ENCODE measurements at regions not wholly inside any gene's neighbourhood (a gene's known extent, or its start where the extent isn't known, plus 50 kb on each side); places are given as distances from the start of the nearest gene placed in this dataset.

DNA sequence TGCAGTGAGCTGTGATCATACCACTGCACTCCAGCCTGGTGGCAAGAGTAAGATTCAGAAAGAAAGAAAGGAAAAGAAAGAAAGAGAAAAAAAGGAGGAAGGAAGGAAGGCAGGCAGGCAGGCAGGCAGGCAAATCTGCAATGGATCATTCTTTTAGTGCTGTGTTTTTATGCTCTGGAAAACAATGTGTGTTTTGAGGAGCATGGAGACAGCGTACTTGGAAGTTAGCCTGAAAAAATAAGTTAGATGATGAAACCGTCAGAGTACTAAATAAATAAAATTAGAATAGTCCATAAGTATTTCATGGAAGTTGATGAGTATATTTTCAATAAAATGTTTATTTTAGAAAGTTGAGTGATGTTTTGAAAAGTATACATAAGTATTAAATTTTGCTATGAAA, 366.4 kb upstream of the CDH20 start (continued):
- TF ChIP-seq, protein P1, sequence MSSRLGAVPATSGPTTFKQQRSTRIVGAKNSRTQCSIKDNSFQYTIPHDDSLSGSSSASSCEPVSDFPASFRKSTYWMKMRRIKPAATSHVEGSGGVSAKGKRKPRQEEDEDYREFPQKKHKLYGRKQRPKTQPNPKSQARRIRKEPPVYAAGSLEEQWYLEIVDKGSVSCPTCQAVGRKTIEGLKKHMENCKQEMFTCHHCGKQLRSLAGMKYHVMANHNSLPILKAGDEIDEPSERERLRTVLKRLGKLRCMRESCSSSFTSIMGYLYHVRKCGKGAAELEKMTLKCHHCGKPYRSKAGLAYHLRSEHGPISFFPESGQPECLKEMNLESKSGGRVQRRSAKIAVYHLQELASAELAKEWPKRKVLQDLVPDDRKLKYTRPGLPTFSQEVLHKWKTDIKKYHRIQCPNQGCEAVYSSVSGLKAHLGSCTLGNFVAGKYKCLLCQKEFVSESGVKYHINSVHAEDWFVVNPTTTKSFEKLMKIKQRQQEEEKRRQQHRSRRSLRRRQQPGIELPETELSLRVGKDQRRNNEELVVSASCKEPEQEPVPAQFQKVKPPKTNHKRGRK (tag; IDR thresholded peaks at IDR 0.05): no peak
- TF ChIP-seq KDM4B (IDR thresholded peaks at IDR 0.05; ENCODE audit: borderline replicate concordance in 2 of 2, low read depth in 1 of 2): no peak
- TF ChIP-seq TFAM (CRISPR knock-in tag; conservative IDR thresholded peaks at IDR 0.05): no peak
- TF ChIP-seq, protein P2, sequence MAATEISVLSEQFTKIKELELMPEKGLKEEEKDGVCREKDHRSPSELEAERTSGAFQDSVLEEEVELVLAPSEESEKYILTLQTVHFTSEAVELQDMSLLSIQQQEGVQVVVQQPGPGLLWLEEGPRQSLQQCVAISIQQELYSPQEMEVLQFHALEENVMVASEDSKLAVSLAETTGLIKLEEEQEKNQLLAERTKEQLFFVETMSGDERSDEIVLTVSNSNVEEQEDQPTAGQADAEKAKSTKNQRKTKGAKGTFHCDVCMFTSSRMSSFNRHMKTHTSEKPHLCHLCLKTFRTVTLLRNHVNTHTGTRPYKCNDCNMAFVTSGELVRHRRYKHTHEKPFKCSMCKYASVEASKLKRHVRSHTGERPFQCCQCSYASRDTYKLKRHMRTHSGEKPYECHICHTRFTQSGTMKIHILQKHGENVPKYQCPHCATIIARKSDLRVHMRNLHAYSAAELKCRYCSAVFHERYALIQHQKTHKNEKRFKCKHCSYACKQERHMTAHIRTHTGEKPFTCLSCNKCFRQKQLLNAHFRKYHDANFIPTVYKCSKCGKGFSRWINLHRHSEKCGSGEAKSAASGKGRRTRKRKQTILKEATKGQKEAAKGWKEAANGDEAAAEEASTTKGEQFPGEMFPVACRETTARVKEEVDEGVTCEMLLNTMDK (IDR thresholded peaks at IDR 0.05; ENCODE audit: borderline replicate concordance, insufficient read depth, low read depth, low read length, poor library complexity, severe bottlenecking): no peak
- TF ChIP-seq ZKSCAN3 (CRISPR knock-in tag; IDR thresholded peaks at IDR 0.05): no peak

DNA sequence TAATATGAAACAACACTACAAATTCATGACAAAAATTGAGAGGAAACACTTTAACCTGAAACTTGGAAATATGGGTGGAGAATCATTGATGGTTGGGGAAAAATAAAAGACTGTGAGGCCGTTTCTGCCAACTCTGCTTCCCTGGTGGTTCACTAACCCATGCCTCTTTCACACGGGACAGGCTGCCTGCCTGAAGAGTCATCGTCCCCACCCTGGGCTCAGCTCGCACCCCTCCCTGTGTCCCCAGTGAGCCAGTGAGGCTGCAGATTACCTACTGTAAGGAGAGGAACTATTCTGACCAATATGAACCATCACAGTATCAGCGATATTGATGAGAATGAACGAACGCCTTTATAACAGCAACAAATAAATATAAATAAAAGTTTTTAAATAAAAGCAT, 357.8 kb upstream of the CDH20 start:
- CTCF ChIA-PET (ENCODE audit: low intra/inter-chr PET ratio): no interaction called here
- no peak overlapping the region for H3K4me2 ChIP-seq (ENCODE audit: insufficient read depth, low read length)
- H3K9me1 ChIP-seq (ENCODE audit: control insufficient read depth, insufficient read depth, low read length): no peaks in the 10 kb centered on the region
- intact Hi-C loops (cut with micrococcal nuclease): no loop called here
- H3K4me3 ChIP-seq: no peak overlapping the region
- H3K79me2 ChIP-seq (ENCODE audit: control insufficient read depth, insufficient read depth, low read length): no peaks in the 10 kb centered on the region
- no peak for ATAC-seq
- DNase-seq (ENCODE audit: extremely low read depth in 1 of 4, low spot score in 3 of 4): no peak
- no peaks in the 10 kb centered on the region for H3K4me1 ChIP-seq (replicated peaks in 1 of 2; ENCODE audit: control insufficient read depth in 2 of 2, insufficient read depth in 2 of 2, low read length in 2 of 2)
- WGBS (ENCODE audit: insufficient coverage, low coverage, missing lambda C conversion rate): 0% methylated on average over 4 of the region's 7 CpGs
- in situ Hi-C loops (cut with MboI): no loop called here
- no peak for FAIRE-seq
- H2AFZ ChIP-seq (ENCODE audit: low read depth, low read length): no peak overlapping the region
- POLR2A ChIA-PET: no interaction called here
- no peaks in the 10 kb centered on the region for H3K36me3 ChIP-seq (ENCODE audit: control insufficient read depth, insufficient read depth, low read length)
- no peaks in the 10 kb centered on the region for H3K9me3 ChIP-seq (replicated peaks; ENCODE audit: control insufficient read depth, insufficient read depth, low read depth, low read length)
- H3K27ac ChIP-seq (ENCODE audit: extremely low read depth, low read depth, low read length): no peak overlapping the region
- BruUV-seq (replicated peaks): no TSS peak
- H3K27me3 ChIP-seq (ENCODE audit: control insufficient read depth in 2 of 2, insufficient read depth in 2 of 2, low read length in 2 of 2): no peaks in the 10 kb centered on the region
- no peaks in the 10 kb centered on the region for H4K20me1 ChIP-seq (replicated peaks; ENCODE audit: control insufficient read depth, insufficient read depth, low read length)
- no peak overlapping the region for H3K9ac ChIP-seq (ENCODE audit: insufficient read depth in 1 of 2, low read depth in 2 of 2, low read length in 2 of 2)
- TF ChIP-seq ZFPM2 (CRISPR knock-in tag; IDR thresholded peaks at IDR 0.05) (no peak), YY1 (IDR thresholded peaks at IDR 0.05; ENCODE audit: borderline replicate concordance in 1 of 3, control insufficient read depth in 1 of 3, extremely low read depth in 1 of 3, insufficient read depth in 3 of 3, insufficient read length in 1 of 3, insufficient replicate concordance in 2 of 3, low read depth in 1 of 3, low read length in 2 of 3) (no peak), CREM (IDR thresholded peaks at IDR 0.05; ENCODE audit: low read depth) (no peak), DDX20 (tag; IDR thresholded peaks at IDR 0.05; ENCODE audit: low read depth) (no peak), NFIC (IDR thresholded peaks at IDR 0.05) (no peak), POU5F1 (IDR thresholded peaks at IDR 0.05; ENCODE audit: borderline replicate concordance, low read depth, low read length, partially characterized antibody) (no peak)
- TF ChIP-seq, protein P3, sequence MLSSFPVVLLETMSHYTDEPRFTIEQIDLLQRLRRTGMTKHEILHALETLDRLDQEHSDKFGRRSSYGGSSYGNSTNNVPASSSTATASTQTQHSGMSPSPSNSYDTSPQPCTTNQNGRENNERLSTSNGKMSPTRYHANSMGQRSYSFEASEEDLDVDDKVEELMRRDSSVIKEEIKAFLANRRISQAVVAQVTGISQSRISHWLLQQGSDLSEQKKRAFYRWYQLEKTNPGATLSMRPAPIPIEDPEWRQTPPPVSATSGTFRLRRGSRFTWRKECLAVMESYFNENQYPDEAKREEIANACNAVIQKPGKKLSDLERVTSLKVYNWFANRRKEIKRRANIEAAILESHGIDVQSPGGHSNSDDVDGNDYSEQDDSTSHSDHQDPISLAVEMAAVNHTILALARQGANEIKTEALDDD (IDR thresholded peaks at IDR 0.05): no peak
- TF ChIP-seq, protein P4, sequence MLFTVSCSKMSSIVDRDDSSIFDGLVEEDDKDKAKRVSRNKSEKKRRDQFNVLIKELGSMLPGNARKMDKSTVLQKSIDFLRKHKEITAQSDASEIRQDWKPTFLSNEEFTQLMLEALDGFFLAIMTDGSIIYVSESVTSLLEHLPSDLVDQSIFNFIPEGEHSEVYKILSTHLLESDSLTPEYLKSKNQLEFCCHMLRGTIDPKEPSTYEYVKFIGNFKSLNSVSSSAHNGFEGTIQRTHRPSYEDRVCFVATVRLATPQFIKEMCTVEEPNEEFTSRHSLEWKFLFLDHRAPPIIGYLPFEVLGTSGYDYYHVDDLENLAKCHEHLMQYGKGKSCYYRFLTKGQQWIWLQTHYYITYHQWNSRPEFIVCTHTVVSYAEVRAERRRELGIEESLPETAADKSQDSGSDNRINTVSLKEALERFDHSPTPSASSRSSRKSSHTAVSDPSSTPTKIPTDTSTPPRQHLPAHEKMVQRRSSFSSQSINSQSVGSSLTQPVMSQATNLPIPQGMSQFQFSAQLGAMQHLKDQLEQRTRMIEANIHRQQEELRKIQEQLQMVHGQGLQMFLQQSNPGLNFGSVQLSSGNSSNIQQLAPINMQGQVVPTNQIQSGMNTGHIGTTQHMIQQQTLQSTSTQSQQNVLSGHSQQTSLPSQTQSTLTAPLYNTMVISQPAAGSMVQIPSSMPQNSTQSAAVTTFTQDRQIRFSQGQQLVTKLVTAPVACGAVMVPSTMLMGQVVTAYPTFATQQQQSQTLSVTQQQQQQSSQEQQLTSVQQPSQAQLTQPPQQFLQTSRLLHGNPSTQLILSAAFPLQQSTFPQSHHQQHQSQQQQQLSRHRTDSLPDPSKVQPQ (CRISPR knock-in tag; IDR thresholded peaks at IDR 0.05; ENCODE audit: borderline replicate concordance): no peak
